ENCODE measurements at regions not wholly inside any gene's neighbourhood (a gene's known extent, or its start where the extent isn't known, plus 50 kb on each side); places are given as distances from the start of the nearest gene placed in this dataset.

GRCh38 chr12:78792052-78792698 is 72.4 kb upstream of the SYT1 start:
- TF ChIP-seq CTCF (conservative IDR thresholded peaks at IDR 0.05; ENCODE audit: low read depth, low read length) = no peak
- no peak overlapping the region for H3K4me3 ChIP-seq (ENCODE audit: low read depth, low read length)
- no peak for DNase-seq (ENCODE audit: low read depth)

- H3K4me3 ChIP-seq (ENCODE audit: low read depth, low read length) = no peak overlapping the region
- TF ChIP-seq CTCF (conservative IDR thresholded peaks at IDR 0.05; ENCODE audit: low read depth, low read length) = no peak
- no peak for DNase-seq (ENCODE audit: low read depth)
Measured at GRCh38 chr12:78793491-78793890, 71.1 kb upstream of the SYT1 start.

- no peak for DNase-seq (ENCODE audit: low read depth)
- H3K4me3 ChIP-seq (ENCODE audit: low read depth, low read length) = no peak overlapping the region
- TF ChIP-seq CTCF (conservative IDR thresholded peaks at IDR 0.05; ENCODE audit: low read depth, low read length) = no peak
Measured at GRCh38 chr12:78793982-78794381, 70.6 kb upstream of the SYT1 start.

- H3K4me3 ChIP-seq (ENCODE audit: low read depth, low read length) = no peak overlapping the region
- DNase-seq (ENCODE audit: low read depth) = no peak
- TF ChIP-seq CTCF (conservative IDR thresholded peaks at IDR 0.05; ENCODE audit: low read depth, low read length) = no peak
Measured at GRCh38 chr12:78795934-78796445, 68.6 kb upstream of the SYT1 start.

- TF ChIP-seq CTCF (conservative IDR thresholded peaks at IDR 0.05; ENCODE audit: low read depth, low read length) = no peak
- DNase-seq (ENCODE audit: low read depth) = no peak
- no peak overlapping the region for H3K4me3 ChIP-seq (ENCODE audit: low read depth, low read length)
Measured at GRCh38 chr12:78797196-78797931, 67.2 kb upstream of the SYT1 start.

GRCh38 chr12:78799649-78800048 is 64.9 kb upstream of the SYT1 start:
- DNase-seq (ENCODE audit: low read depth) = no peak
- no peak for TF ChIP-seq CTCF (conservative IDR thresholded peaks at IDR 0.05; ENCODE audit: low read depth, low read length)
- H3K4me3 ChIP-seq (ENCODE audit: low read depth, low read length) = no peak overlapping the region
